ENCODE measurements at regions not wholly inside any gene's neighbourhood (a gene's known extent, or its start where the extent isn't known, plus 50 kb on each side); places are given as distances from the start of the nearest gene placed in this dataset.

DNA sequence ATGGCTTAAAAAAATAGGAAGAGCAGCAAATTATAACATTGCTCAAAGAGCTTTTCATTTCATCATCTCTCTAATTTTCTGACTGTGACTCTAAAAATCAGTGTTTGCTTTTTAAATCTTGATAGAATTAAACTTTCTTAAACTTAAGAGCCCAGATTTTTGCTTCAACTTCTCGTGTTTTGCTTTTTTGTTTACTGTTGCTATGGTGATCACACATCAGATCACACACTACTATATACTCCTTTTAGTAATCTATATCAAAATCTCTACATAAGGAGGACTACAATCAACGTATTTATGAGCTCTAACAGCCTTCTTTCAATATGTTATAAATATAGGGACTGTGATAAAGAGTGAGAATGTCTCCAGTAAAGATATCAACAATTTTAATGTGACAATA, 537.3 kb downstream of the KCNT2 start:
- no peak for TF ChIP-seq HDAC6 (IDR thresholded peaks at IDR 0.05; ENCODE audit: unreplicated experiment)
- TF ChIP-seq KDM1A (IDR thresholded peaks at IDR 0.05; ENCODE audit: borderline replicate concordance) = no peak
- TF ChIP-seq BMI1 (IDR thresholded peaks at IDR 0.05; ENCODE audit: borderline replicate concordance) = no peak
